BE2C (cell line): ENCODE measurements at regions not wholly inside any gene's neighbourhood (a gene's known extent, or its start where the extent isn't known, plus 50 kb on each side); places are given as distances from the start of the nearest gene placed in this dataset.
A peak's percentile ranks its signal among the peaks of the same experiment; 100 is the strongest.

Experiments used
- DNase-seq: peaks from one replicate; pipeline ENCODE4 v3.0.0-alpha.2; 2020
- H3K27me3 ChIP-seq: fragments of 250-450 bp; sonication (Bioruptor Pico); 2 replicates; pipeline ENCODE4 v1.5.1; 2020; ENCODE audit warnings: mild to moderate bottlenecking
- H3K36me3 ChIP-seq: fragments of 250-450 bp; sonication (Bioruptor Pico); 2 replicates; pipeline ENCODE4 v1.5.1; 2020; ENCODE audit warnings: mild to moderate bottlenecking
- H3K4me1 ChIP-seq: fragments of 250-450 bp; sonication (Bioruptor Pico); 2 replicates; pipeline ENCODE4 v1.5.1; 2020
- H3K4me3 ChIP-seq: 2 replicates; pipeline ENCODE4 v1.5.1; 2011; ENCODE audit warnings: low read depth, low read length
- H3K9me3 ChIP-seq: fragments of 250-450 bp; sonication (Bioruptor Pico); 2 replicates; pipeline ENCODE4 v1.5.1; 2020
- CTCF ChIP-seq: IDR thresholded peaks from 2 replicates; pipeline ENCODE4 v1.5.1; 2012; ENCODE audit warnings: mild to moderate bottlenecking, low read depth, low read length

- Histone ChIP-seq H3K4me1 (no peaks in the 10 kb centered on the region), H3K36me3 (no peaks in the 10 kb centered on the region), H3K4me3 (no peak overlapping the region), H3K27me3 (no peaks in the 10 kb centered on the region), H3K9me3 (no peaks in the 10 kb centered on the region)
- no peak for DNase-seq
- no peak for TF ChIP-seq CTCF
Measured at GRCh38 chr3:165568907-165569462, 268.2 kb downstream of the BCHE start.

- Histone ChIP-seq H3K36me3 (no peaks in the 10 kb centered on the region), H3K9me3 (no peaks in the 10 kb centered on the region), H3K4me3 (no peak overlapping the region), H3K4me1 (peaks cover 12% of the 10 kb centered on the region), H3K27me3 (no peaks in the 10 kb centered on the region)
- no peak for DNase-seq
- no peak for TF ChIP-seq CTCF
Measured at GRCh38 chr3:165555785-165556184, 281.4 kb downstream of the BCHE start.

GRCh38 chr3:165553371-165553770 lies 283.9 kb downstream of the BCHE start:
- Histone ChIP-seq H3K36me3 (no peaks in the 10 kb centered on the region), H3K27me3 (no peaks in the 10 kb centered on the region), H3K9me3 (no peaks in the 10 kb centered on the region), H3K4me3 (no peak overlapping the region), H3K4me1 (peaks cover 20% of the 10 kb centered on the region)
- DNase-seq, result no peak
- TF ChIP-seq CTCF, result no peak

- Histone ChIP-seq H3K9me3 (no peaks in the 10 kb centered on the region), H3K4me3 (no peak overlapping the region), H3K27me3 (no peaks in the 10 kb centered on the region), H3K4me1 (peaks cover 14% of the 10 kb centered on the region), H3K36me3 (no peaks in the 10 kb centered on the region)
- no peak for TF ChIP-seq CTCF
- DNase-seq, result no peak
Measured at GRCh38 chr3:165549665-165550064, 287.6 kb downstream of the BCHE start.

- peak overlapping the region; percentile 8; the same call in 1 of the 2 replicates for H3K4me3 ChIP-seq
- H3K4me1 ChIP-seq, result peaks cover 14% of the 10 kb centered on the region
- no peak for DNase-seq
- no peak for TF ChIP-seq CTCF
- no peaks in the 10 kb centered on the region for H3K9me3 ChIP-seq
- H3K27me3 ChIP-seq, result no peaks in the 10 kb centered on the region
- H3K36me3 ChIP-seq, result no peaks in the 10 kb centered on the region
Measured at GRCh38 chr3:165549037-165549436, 288.2 kb downstream of the BCHE start.

- Histone ChIP-seq H3K9me3 (no peaks in the 10 kb centered on the region), H3K4me1 (peaks cover 12% of the 10 kb centered on the region), H3K27me3 (no peaks in the 10 kb centered on the region), H3K4me3 (no peak overlapping the region), H3K36me3 (no peaks in the 10 kb centered on the region)
- no peak for TF ChIP-seq CTCF
- DNase-seq, result no peak
Measured at GRCh38 chr3:165545059-165545458, 292.2 kb downstream of the BCHE start.
